GM23248 (cell line): ENCODE measurements at regions not wholly inside any gene's neighbourhood (a gene's known extent, or its start where the extent isn't known, plus 50 kb on each side); places are given as distances from the start of the nearest gene placed in this dataset.

Source experiments
- EZH2 ChIP-seq: fragments of 200-600 bp; sonication (generic); IDR thresholded peaks from 2 replicates; pipeline ENCODE4 v1.6.1; 2018; ENCODE audit warnings: antibody characterized with exemption, mild to moderate bottlenecking; ENCODE audit not compliant: insufficient read depth, poor library complexity, severe bottlenecking
- EZH2phosphoT487 ChIP-seq: fragments of 200-600 bp; sonication (generic); IDR thresholded peaks from 2 replicates; pipeline ENCODE4 v1.6.1; 2018; ENCODE audit warnings: antibody characterized with exemption, moderate library complexity, mild to moderate bottlenecking, low read depth; ENCODE audit not compliant: insufficient read depth

- TF ChIP-seq EZH2, result no peak
- no peak for TF ChIP-seq EZH2phosphoT487
These were observed 302.1 kb downstream of the RMST start for GRCh38 chr12:97764700-97765099.
